K562 (cell line): ENCODE measurements at regions not wholly inside any gene's neighbourhood (a gene's known extent, or its start where the extent isn't known, plus 50 kb on each side); places are given as distances from the start of the nearest gene placed in this dataset.

Experiments
- CBX2 ChIP-seq: fragments of 200-600 bp; sonication (generic); IDR thresholded peaks from one replicate; pipeline ENCODE4 v1.6.1; 2012; ENCODE audit warnings: mild to moderate bottlenecking, low read length, inconsistent platforms; ENCODE audit not compliant: insufficient read depth, poor library complexity, severe bottlenecking
- CREB5 ChIP-seq: fragments of 250-450 bp; sonication (Bioruptor Pico); IDR thresholded peaks from 2 replicates; pipeline ENCODE4 v1.5.0; 2020; ENCODE audit warnings: mild to moderate bottlenecking
- CTCF ChIP-seq, 3 experiments: IDR thresholded peaks in 2 of 3; conservative IDR thresholded peaks in 1 of 3; 2 replicates each; pipeline ENCODE4 v1.5.1; 2011 to 2012; ENCODE audit warnings: low read length in 3 of 3, mild to moderate bottlenecking in 3 of 3, control low read depth in 2 of 3, improper control_type of control experiment in 1 of 3, inconsistent platforms in 1 of 3, low read depth in 1 of 3, mixed read lengths in 1 of 3, moderate library complexity in 1 of 3; ENCODE audit not compliant: insufficient read depth in 2 of 3
- FOXA1 ChIP-seq: fragments of 450-650 bp; IDR thresholded peaks from 2 replicates; pipeline ENCODE4 v1.6.1; 2016; ENCODE audit warnings: mild to moderate bottlenecking, borderline replicate concordance
- SMAD3 ChIP-seq: fragments of 450-650 bp; formaldehyde crosslinking; conservative IDR thresholded peaks from 2 replicates; pipeline ENCODE4 v1.4.0; 2020; ENCODE audit warnings: mild to moderate bottlenecking
- ZBTB40 ChIP-seq, 2 experiments: fragments of 450-650 bp in 1 of 2; sonication (generic) in 1 of 2; formaldehyde crosslinking in 1 of 2; IDR thresholded peaks; 2 replicates each; pipeline versions ENCODE4 v1.7.1 to v1.9.0; 2016 to 2022; ENCODE audit warnings: inconsistent platforms in 1 of 2, mild to moderate bottlenecking in 1 of 2, missing genetic modification reagents in 1 of 2

- TF ChIP-seq ZBTB40 (IDR thresholded peaks at IDR 0.05) (no peak), ZBTB40 (CRISPR knock-in tag; IDR thresholded peaks at IDR 0.05) (no peak), CREB5 (CRISPR knock-in tag) (no peak), CBX2 (no peak), SMAD3 (CRISPR knock-in tag) (no peak), CTCF (IDR thresholded peaks at IDR 0.05 in 2 of 3, conservative IDR thresholded peaks at IDR 0.05 in 1 of 3; ENCODE audit: insufficient read depth in 2 of 3, low read depth in 1 of 3, low read length in 3 of 3) (no peak), FOXA1 (no peak)
Measured at GRCh38 chr2:60116161-60116875, 437.1 kb downstream of the BCL11A start.
